Activated CD4-positive, CD25-positive, alpha-beta regulatory T cell treated with anti-CD3 and anti-CD28 coated beads, Interleukin-2, amount 50 U/mL, for 72 hours (primary cell): ENCODE measurements at regions not wholly inside any gene's neighbourhood (a gene's known extent, or its start where the extent isn't known, plus 50 kb on each side); places are given as distances from the start of the nearest gene placed in this dataset.

Experiments used
- DNase-seq: peaks from one replicate; pipeline ENCODE4 v3.0.0; 2021

DNA sequence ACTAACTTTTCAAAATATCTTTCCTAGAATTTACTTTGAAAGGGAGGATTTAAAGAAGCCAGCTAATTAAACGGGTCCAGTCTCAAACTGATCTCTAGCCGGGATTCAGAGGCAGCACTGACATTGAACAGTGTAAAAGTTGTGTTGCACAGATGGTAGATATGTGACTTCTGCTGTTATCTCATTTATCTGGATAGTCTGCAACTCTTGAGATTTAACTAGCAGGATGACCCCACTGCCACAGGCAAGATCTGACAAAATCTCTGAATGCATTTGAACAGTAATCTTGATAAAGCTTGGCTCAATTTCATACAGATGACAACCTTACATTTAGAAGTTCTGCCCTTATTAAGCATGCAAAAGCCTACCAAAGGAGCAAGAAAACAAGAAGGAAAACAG lies 138.0 kb upstream of the CPNE8 start:
- no peak for DNase-seq

DNA sequence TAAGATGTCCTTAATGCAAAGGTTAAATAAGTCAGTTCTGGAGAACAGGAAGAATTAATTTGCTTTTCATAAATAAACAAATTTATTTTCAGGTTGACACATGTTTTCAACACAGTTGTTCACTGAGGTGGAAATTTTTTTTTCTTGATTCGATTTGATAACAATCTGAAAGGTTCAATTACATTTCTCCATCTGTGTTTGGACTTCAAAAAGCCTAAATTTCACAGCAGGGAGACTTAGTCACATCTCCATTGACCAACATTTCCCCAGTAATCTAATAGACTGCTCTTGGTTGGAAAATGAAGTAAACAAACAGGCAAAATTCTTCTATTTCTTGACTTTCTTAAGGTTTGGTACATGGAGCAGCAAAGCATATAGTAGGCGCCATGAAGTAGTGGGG lies 134.9 kb upstream of the CPNE8 start:
- no peak for DNase-seq

DNA sequence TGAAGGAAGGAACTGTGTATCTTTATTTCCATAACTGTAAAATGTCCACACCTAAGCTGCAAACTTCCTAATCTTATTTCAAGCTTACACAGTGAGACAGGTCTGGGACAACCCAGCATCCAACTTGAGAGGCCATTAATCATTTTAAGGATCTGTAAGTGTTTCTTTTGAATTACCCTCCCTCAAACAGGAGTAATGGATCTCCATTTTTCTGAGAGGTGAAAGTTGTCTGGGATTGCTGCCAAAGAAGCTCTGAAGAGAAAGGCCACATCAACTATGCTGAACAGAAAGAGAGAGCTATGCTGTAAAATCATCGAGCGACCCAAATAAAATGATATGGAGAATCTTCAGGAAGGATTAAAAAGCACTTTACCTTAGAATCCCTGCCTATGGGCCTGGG lies 131.7 kb upstream of the CPNE8 start:
- DNase-seq = no peak

DNA sequence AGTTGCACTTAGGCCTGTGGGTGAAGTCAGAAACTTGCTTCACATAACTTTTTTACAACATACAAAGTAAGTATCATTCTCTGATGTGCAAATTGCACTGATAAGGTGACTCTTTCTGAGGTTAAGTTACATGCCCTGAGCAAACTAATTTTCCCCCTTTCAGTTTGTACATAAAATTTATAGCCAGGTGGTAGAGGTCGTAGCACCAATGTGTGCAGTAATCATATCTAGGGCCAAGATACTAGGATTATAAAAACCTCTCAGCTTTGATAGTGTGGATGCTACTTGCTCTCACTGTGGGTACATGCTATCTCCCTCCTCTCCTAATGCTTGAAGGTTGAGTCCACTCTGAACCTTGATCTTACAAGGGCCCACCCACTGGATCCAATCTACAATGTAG lies 130.7 kb upstream of the CPNE8 start:
- DNase-seq = no peak

DNA sequence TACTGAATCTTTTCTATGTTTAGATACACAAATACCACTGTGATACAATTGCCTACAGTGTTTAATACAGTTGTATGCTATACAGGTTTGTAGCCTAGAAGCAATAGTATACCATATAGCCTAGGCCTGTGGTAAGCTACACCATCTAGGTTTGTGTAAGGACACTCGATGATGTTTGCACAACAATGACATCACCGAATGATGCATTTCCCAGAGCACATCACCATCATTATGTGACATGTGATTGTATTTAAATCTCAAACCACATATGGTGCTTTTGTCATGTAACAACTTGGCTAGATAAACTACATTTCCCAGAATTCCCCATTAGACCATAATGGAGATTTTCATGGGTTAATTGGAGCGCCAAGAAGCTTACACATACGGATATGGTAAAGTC lies 128.4 kb upstream of the CPNE8 start:
- DNase-seq = no peak

DNA sequence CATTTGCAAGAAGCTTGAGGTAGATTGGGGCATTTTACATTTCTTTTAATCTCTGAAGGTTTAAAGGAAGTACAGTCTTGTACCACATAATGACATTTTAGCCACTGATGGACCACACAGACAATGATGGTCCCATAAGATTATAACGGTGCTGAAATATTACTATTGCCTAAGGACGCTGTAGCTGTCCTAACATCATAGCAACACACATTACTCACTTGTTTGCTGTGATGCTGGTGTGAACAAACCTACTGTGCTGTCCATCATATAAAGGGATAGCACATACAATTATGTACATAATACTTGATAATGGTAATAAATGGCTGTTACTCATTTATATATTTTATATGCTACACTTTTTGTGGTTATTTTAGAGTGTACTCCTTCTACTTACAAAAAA lies 127.1 kb upstream of the CPNE8 start:
- no peak for DNase-seq

DNA sequence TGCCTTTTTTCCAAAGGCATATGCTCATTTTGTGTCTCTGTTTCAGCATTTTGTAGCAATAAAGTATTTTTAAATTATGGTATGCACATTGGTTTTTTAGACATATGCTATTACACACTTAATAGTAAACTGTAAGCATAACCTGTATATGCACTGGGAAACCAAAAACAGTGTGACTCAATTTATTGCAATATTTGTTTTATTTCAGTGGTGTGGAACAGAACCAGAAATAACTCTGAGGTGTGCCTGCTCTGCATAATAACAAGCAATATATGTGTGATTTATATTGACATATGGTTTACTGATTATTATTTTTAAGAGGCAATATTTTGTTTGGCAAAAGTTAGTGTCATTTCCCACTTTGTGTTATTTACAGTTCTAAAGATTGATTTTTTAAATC lies 126.6 kb upstream of the CPNE8 start:
- DNase-seq = no peak

DNA sequence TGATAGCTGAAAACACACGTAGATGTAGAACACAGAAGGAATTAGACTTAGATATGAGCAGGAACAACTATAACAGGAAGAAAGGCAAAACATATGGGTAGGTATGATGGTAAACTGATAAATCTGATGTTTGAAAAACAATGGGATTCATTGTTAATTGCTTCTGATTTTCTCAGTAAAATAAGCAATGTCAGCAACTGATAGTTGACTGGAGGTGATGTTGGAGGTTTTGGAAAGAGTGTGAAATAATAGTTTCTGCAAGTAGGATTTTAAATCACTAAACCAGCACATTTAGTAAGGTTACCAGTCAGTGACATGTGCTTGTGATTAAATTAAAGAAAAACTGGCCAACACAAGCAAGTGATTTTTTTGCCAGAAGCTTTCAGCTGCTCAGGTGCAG lies 123.0 kb upstream of the CPNE8 start:
- no peak for DNase-seq

DNA sequence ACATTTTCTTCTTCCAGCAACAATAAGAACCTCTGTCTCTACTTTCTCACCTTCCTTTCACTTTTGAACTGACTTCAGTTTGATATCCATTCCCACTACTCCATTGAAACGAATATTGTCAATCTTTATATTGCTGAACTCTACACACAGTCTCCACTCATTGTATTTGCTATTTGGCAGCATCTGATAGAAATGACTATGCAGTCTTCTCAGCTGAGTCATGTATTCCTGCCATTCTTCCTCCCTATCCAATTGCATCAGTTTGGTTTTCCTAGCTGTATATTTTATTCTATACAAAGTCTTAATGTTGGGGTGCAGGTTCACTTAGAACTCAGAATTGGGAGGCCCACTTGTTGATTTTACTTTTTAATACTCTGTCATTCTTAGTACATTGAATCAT lies 107.5 kb upstream of the CPNE8 start:
- no peak for DNase-seq

DNA sequence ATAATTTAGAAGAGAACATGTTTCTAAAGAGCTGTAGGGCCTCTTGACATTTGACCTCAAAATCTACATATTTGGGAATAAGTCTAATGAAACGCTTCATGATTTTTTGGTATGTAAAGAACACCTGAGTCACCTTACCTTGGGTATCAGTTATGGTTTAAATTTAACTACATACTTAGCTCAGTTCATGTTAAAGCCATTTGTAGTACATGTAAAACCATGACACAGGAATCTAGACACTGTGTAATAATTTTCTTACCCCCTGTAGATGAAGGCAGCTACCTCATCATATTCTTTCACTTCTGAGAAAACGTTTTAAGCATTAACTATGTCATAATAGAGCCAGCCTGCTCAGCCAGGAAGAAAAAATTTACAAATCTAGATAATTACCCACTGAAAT lies 105.8 kb upstream of the CPNE8 start:
- DNase-seq = no peak

DNA sequence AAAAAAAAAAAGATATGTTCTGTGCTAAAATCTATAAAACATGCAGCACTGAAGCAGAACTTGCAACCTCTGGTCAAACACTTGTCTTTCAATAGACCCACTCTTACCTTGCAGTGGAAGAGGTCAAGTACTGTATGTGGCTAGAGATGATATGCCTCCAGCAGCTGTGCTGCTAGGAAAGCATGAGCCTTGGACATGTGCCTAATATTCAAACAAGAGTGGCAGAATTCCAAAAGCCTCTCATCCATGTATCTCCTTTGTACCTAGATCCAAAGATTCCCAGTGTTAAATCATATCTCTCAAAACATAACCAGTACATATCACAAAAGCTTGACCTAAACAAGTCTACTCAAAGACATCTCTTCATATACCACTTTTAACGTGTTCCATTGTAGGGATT lies 105.0 kb upstream of the CPNE8 start:
- no peak for DNase-seq

DNA sequence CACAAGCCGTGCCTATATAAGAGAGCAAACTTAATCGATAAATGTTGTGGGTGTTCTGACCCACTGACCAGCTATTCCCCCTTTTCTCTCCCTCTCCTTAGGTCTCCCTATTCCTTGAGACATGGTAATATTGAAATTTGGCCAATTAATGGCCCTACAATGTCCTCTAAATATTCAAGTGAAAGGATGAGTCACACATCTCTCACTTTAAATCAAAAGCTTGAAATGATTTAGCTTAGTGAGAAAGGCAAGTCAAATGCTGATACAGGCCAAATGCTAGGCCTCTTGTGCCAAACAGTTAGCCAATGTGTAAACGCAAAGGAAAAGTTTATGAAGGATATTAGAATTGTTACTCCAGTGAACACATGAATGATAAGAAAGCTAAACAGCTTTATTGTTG lies 102.2 kb upstream of the CPNE8 start:
- no peak for DNase-seq

DNA sequence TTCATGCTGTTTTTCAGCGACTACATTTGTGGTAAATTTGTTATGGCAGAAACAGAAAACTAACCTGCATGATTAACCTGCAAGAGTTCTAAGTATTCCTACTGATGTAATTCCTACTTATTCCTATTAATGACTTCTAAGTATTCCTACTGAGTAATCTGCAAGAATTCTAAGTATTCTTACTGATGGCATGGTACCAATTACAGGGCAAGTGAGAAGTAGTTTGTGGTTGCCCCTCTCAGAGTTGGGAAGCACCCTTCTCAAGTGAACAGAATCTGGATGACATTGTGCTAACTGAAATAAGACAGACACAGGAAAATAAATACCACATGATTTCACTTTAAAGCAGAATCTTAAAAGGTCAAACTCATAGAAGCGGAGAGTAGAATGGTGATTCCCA lies 100.9 kb upstream of the CPNE8 start:
- DNase-seq = no peak

DNA sequence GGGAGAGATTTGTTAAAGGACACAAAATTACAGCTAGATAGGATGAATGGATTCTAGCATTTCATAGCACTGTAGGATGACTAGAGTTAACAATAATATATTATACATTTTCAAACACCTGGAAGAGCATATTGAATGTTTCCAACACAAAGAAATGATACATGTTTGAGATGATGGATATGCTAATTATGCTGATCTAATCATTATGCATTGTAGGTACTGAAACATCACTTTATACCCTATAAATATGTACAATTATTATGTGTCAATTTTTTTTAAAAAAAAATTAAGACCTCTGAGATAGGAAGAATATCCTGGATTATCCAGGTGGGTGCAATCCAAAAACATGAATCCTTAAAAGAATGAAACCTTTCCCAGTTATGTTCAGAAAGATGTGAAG lies 100.3 kb upstream of the CPNE8 start:
- DNase-seq = no peak

DNA sequence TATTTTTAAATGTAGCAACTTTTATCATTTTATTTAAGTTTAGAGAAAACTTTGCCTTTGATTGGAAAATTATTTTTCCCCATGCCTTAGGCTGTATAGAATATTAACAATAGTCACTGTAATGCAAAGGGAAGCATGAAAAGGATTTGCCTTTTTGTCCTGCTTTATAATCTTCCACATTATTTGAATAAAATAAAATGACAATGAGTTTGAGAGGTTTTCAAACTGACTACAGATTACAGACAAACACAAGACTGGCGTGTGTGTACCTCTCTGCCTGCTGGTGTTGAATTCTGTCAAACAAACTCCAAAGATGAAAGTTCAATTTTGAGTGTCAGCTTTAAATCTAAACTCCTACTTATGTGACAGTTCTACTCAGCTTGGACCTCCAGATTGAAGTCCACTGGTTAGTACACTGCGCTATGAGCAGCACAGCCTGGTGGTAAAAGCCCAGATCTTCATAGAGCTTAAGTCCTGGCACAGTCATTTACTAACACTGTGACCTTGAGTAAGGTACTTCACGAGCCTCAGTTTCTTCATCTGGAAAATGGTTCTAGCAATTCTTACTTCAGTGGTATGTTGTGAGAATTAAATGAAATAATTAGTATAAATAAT lies 98.3 kb upstream of the CPNE8 start:
- DNase-seq = no peak

DNA sequence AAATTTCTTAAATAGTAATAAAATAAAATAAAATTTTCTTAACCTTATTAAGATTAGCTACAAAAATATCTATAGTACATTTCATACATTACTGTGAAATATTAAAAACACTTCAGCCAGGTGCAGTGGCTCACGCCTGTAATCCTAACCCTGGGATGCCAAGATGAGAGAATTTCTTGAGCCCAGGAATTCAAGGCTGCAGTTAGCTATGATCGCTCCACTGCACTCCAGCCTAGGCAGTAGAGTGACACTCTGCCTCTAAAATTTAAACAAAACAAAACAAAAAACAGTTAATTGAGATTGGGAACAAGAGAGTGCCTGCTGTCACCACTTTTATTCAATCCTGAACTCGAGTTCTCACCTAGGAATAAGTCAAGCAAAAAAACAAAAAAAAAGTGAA lies 95.0 kb upstream of the CPNE8 start:
- DNase-seq = no peak

DNA sequence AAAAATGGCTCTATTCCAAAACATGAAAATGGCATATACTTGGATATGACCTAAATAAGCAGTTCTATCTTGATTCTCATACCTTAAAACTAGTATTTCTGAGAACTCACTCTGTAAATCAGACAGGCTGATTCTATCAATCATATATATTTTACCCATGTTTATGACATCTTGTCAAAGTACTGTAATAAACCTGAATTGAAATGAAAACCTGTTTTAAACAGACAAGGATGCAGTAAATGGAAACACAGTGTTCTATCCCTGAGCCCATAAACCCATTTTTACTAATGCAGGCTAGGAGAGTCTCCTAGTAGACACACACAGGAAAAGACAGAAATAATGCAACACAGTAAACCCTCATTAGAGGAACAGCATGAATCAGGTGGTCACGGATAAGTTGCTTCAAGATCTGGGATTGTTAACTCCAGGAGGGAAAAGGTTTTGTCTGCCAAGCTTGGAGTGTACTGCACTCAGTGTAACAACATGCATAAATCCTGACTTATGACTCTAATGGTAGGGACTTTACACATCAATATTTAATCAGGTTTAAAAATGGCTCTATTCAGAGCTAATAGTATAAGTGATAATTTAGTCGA lies 93.6 kb upstream of the CPNE8 start:
- no peak for DNase-seq

DNA sequence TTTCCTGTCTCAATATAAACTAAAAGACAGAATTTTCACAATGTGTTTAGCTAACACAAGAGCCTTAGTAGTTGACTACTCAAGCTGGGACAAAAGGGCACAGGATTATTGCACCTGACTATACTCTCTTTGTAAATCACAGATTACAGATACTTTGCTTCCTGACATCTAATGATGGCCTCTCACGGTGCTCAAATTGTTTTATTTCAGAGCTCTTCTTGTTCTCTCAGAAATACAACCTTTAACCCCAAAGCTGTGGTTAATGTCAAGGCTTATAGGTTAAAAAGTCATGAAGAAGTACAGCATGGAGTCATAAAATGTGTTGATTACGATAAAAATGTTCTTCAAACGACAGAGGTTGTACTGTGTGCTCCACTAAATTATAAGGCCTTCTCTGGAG lies 89.9 kb upstream of the CPNE8 start:
- DNase-seq = no peak

DNA sequence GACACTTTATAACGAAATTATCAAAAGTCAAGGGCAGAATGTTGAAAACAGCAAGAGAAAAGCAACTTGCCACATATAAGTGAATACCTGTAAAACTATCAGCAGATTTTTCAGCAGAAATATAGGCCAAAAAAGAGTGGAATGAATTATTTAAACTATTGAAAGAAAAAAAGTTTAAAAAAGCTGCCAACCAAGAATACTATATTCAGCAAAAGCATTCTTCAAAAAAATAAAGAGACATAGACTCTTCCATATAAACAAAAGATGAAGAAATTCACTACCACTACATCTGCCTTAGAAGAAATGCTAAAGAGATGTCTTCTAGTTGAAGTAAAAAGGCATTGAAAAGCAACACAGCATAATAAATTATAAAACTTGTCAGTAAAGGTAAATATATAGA lies 80.6 kb upstream of the CPNE8 start:
- no peak for DNase-seq

DNA sequence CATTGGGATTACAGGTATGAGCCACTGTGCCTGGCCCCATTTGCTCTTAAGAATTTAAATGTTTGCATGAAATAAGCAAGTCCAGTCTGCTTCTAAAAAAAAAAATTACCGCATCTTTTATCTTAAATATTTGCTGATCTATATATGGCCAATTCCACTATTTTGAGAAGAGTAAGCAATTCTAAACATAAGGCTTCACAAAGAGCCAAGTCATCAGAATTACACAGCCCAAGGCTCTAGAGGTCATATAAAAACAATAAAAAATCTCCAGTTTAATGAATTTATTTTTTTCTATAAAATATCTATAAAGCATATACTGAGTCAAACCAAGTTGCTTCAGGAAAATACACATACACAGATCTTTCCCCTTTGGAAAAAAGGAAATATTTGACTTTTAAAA lies 79.0 kb upstream of the CPNE8 start:
- DNase-seq = no peak

DNA sequence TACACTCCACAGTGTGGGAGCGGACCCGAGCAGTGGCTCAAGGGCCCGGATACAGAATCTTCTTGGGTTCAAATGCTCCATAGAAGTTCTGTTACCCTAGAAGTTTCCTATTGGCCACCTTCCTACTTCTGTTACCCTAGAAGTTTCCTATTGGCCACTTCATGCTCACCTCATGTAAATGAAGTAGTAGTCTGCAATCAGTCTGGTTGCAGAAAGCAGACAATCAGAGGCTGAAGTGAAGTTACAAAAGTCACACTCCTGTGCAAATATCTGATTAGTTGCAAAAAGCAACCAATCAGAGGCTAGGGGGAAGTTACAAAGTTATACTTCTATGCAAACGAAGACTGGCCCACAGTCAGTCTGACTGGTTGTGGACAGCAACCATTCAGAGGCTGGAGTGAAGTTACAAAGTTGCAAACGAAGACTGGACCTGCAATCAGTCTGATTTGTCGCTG lies 77.8 kb upstream of the CPNE8 start:
- DNase-seq = no peak

DNA sequence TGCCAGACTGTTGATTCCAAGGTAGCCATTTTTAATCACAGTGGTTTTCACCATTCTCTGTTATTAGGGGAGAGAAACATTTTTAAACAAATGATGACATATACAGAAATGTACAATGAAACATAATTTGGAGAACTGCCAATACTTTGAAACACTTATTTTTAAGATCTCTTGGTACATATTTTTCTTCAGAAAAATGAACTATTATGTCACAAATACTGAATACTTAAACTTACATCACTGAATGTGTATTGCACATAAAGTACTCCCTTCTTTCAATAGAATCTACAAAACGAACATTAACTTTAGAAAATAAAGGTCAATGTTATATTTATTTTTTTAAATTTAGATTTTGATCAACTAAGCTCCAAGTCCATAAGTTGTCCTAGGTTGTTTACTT lies 71.7 kb upstream of the CPNE8 start:
- no peak for DNase-seq

DNA sequence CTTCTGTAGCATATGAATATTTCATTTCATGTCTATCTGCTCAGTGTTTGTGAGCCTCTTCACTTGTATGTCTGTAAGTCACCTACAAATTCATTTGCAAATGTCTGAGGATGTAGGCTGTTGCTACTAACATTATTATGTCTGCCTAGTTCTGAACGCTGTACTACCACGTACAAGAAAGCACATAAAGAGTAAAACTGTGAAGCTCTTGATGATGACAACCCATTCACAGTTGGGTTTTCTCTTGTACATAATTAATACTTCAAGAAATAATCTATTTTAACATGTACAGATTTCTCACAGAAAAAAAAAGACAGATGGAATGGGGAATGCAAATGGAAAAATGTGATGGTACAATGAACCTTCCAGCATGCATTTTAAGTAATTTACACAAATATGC lies 64.3 kb upstream of the CPNE8 start:
- DNase-seq = no peak

DNA sequence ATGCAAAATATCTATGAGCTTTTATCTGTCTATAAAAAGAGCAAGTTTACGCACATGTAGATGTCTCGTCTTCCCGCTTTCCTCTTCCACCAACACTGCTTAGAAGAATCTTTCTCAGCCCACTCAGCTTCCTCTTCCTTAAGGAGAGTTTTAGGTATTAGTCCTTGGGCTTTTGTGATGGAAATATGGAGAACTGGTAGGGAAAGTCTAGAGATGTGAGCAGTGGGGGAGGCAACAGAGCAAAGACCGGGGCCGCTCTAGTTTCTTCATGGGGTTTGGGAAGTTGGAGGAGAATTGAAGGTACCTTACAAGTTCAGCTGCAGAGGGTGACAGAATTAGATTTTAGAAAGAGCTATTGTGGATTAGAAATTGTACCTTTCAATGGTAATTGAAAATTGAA lies 56.3 kb upstream of the CPNE8 start:
- DNase-seq = no peak

DNA sequence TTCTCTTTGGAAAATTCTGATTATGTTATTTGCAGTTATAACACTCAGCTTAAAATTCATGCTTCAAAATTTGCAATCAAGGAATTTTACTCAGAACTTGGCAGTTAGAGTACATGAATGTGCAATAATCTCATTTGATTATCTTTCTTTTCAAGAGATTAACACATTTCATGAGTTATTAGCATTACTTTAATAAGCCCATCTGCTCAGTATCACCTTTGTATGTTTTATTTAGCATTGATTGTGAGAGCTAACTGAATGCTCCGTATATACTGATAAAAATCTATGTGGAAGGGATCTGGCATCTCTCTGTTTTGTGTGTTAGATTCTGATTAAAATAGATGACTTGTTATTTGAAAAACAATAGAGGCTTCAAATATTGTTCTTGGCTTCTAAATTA lies 55.6 kb upstream of the CPNE8 start:
- DNase-seq = no peak

DNA sequence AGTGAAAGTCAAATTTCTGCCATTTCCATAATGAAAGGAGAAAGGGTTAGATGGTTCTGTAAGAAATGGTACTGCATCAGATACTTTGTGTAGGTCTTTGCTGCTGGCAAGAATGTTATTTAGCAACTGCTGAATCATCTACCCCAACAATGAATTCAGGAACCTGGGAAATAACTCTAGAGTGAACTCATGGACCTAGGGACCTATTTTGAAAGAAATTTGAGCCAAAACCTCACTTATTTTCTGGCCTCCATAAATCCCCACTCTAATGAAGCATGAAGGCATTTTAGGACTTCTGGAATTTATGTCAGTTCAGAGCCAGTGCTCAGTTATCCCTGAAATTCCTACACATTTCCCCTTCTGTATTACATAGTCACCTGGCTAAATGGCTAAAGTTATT lies 50.9 kb upstream of the CPNE8 start:
- no peak for DNase-seq
